ENCODE measurements at regions not wholly inside any gene's neighbourhood (a gene's known extent, or its start where the extent isn't known, plus 50 kb on each side); places are given as distances from the start of the nearest gene placed in this dataset.
"Not testable (repeated sequence)": the region's sequence is repeated elsewhere in the genome, so short reads cannot be mapped to it uniquely, and the experiment has no call there.

- Histone ChIP-seq H3K27me3 (no peaks in the 10 kb centered on the region), H3K36me3 (no peaks in the 10 kb centered on the region), H3K4me3 (no peak overlapping the region), H3K4me1 (no peaks in the 10 kb centered on the region), H3K9me3 (no peaks in the 10 kb centered on the region), H3K27ac (no peak overlapping the region)
- TF ChIP-seq, protein P1, sequence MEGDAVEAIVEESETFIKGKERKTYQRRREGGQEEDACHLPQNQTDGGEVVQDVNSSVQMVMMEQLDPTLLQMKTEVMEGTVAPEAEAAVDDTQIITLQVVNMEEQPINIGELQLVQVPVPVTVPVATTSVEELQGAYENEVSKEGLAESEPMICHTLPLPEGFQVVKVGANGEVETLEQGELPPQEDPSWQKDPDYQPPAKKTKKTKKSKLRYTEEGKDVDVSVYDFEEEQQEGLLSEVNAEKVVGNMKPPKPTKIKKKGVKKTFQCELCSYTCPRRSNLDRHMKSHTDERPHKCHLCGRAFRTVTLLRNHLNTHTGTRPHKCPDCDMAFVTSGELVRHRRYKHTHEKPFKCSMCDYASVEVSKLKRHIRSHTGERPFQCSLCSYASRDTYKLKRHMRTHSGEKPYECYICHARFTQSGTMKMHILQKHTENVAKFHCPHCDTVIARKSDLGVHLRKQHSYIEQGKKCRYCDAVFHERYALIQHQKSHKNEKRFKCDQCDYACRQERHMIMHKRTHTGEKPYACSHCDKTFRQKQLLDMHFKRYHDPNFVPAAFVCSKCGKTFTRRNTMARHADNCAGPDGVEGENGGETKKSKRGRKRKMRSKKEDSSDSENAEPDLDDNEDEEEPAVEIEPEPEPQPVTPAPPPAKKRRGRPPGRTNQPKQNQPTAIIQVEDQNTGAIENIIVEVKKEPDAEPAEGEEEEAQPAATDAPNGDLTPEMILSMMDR (IDR thresholded peaks at IDR 0.05) = no peak
- no peak for TF ChIP-seq POLR2A (IDR thresholded peaks at IDR 0.05)
- no peak for ATAC-seq
- intact Hi-C loops (cut with DNase I) = no loop called here
- WGBS (ENCODE audit: insufficient coverage, low coverage, low lambda C conversion rate, missing lambda C conversion rate) = 65% methylated on average over 1 of the region's 1 CpG
- no peak for DNase-seq
Observed at GRCh38 chr18:57943723-57944122, 100.3 kb upstream of the NEDD4L start.

GRCh38 chr18:57942493-57942892 lies 101.5 kb upstream of the NEDD4L start:
- H3K9me3 ChIP-seq = no peaks in the 10 kb centered on the region
- DNase-seq (no peak), ATAC-seq (no peak)
- H3K27me3 ChIP-seq = no peaks in the 10 kb centered on the region
- no peaks in the 10 kb centered on the region for H3K4me1 ChIP-seq
- intact Hi-C loops (cut with DNase I) = no loop called here
- H3K36me3 ChIP-seq = no peaks in the 10 kb centered on the region
- TF ChIP-seq POLR2A (IDR thresholded peaks at IDR 0.05) = no peak
- TF ChIP-seq, protein P1 (IDR thresholded peaks at IDR 0.05) = no peak
- WGBS (ENCODE audit: insufficient coverage, low coverage, low lambda C conversion rate, missing lambda C conversion rate) = 100% methylated on average over 1 of the region's 1 CpG
- no peak overlapping the region for H3K27ac ChIP-seq
- H3K4me3 ChIP-seq = no peak overlapping the region

DNA sequence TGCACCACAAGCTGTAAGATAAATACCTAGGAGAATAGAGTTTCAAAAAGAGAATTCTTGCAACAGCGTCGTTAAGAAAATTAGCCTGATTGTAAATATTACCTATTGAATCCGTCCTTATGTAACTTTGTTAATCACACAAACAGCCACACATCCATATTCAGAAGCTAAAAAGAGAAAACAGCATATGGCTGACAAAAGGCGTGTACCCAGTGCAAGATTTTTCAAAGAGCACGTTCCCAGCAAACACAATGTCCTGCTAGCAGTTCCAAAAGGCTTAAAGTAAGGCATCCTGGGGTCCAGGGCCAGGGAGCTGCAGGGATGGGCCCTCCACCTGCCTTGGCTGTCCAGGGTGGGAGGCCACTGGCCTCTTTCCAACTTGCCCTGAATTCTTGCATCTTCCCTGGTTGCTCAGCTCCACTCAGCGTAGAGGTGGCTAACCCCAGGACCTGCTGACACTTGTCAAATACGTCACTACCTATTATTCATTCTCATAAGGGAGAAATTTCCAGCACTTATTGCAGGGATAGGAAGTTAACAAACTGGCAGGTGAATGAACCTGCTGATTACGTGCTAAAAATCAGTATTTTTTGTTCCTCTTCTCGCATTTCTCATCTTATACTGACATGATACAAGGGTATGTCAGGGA lies 102.1 kb upstream of the NEDD4L start:
- no peaks in the 10 kb centered on the region for H3K36me3 ChIP-seq
- WGBS (ENCODE audit: insufficient coverage, low coverage, low lambda C conversion rate, missing lambda C conversion rate) = 76% methylated on average over 8 of the region's 9 CpGs
- TF ChIP-seq POLR2A (IDR thresholded peaks at IDR 0.05) = no peak
- TF ChIP-seq, protein P1 (IDR thresholded peaks at IDR 0.05) = no peak
- no peaks in the 10 kb centered on the region for H3K4me1 ChIP-seq
- no peak overlapping the region for H3K4me3 ChIP-seq
- ATAC-seq (no peak), DNase-seq (no peak)
- H3K9me3 ChIP-seq = no peaks in the 10 kb centered on the region
- no peaks in the 10 kb centered on the region for H3K27me3 ChIP-seq
- intact Hi-C loops (cut with DNase I) = no loop called here
- H3K27ac ChIP-seq = no peak overlapping the region

DNA sequence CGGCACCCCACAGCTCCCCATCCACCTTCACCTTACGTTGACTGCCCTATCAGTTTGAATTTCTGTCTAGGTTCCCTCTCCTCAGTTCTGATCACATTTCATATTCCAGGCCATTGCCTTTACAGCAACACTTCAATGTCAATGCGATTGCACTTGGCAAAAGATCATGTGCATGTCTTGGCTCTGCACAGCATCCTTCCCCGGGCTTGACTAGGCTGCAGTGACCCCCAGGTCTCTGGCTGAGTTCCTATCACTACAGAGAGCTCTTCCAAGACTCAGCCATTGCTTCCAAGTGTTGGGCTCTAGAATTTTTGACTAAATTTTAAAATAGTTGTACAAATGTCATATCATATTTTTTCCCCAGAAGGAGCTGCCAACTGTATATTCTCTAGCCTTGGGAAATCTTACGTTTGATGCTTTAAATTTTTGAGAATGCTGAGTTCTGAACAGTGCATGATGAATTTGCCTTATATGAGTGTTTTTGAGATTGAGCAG lies 103.8 kb upstream of the NEDD4L start:
- Histone ChIP-seq H3K9me3 (no peaks in the 10 kb centered on the region), H3K27me3 (no peaks in the 10 kb centered on the region), H3K27ac (no peak overlapping the region), H3K4me1 (no peaks in the 10 kb centered on the region), H3K36me3 (no peaks in the 10 kb centered on the region), H3K4me3 (no peak overlapping the region)
- TF ChIP-seq, protein P1 (IDR thresholded peaks at IDR 0.05) = no peak
- TF ChIP-seq POLR2A (IDR thresholded peaks at IDR 0.05) = no peak
- WGBS (ENCODE audit: insufficient coverage, low coverage, low lambda C conversion rate, missing lambda C conversion rate) = 57% methylated on average over 5 of the region's 5 CpGs
- DNase-seq = no peak
- intact Hi-C loops (cut with DNase I) = no loop called here
- ATAC-seq = no peak

GRCh38 chr18:57934375-57934774 lies 109.7 kb upstream of the NEDD4L start:
- H3K9me3 ChIP-seq; H3K36me3 ChIP-seq; H3K4me1 ChIP-seq; H3K27ac ChIP-seq; ATAC-seq; intact Hi-C loops (cut with DNase I); DNase-seq; H3K4me3 ChIP-seq; H3K27me3 ChIP-seq: not testable (repeated sequence)
